Tibial nerve (tissue), 4 donors: ENCODE measurements at regions not wholly inside any gene's neighbourhood (a gene's known extent, or its start where the extent isn't known, plus 50 kb on each side); places are given as distances from the start of the nearest gene placed in this dataset.

Experiments used
- DNase-seq, 2 donors: peaks; one replicate each; pipeline ENCODE4 v3.0.0-alpha.2; 2019; ENCODE audit warnings: low spot score in 2 of 2
- H3K27ac ChIP-seq, 4 donors: fragments of 200-600 bp; sonication (generic) in 3 of 4; one replicate each; pipeline ENCODE4 v1.5.1; 2017 to 2019; ENCODE audit warnings: mild to moderate bottlenecking in 1 of 4
- H3K27me3 ChIP-seq, 2 donors: fragments of 200-600 bp; sonication (generic) in 1 of 2; one replicate each; pipeline versions ENCODE4 v1.5.1 to v1.6.0; 2017 to 2019
- H3K36me3 ChIP-seq, 3 donors: fragments of 200-600 bp; sonication (generic); one replicate each; pipeline ENCODE4 v1.5.1; 2018 to 2019
- H3K4me1 ChIP-seq, 4 donors: fragments of 200-600 bp; sonication (generic) in 3 of 4; one replicate each; pipeline ENCODE4 v1.5.1; 2017 to 2019
- H3K4me3 ChIP-seq, 4 donors: fragments of 200-600 bp; sonication (generic) in 3 of 4; one replicate each; pipeline ENCODE4 v1.5.1; 2017 to 2019; ENCODE audit warnings: mild to moderate bottlenecking in 1 of 4, moderate library complexity in 1 of 4
- H3K9me3 ChIP-seq, 4 donors: fragments of 200-600 bp; sonication (generic) in 3 of 4; one replicate each; pipeline ENCODE4 v1.5.1; 2017 to 2019
- EP300 ChIP-seq, 2 donors: sonication (generic); formaldehyde crosslinking; IDR thresholded peaks; one replicate each; pipeline ENCODE4 v1.6.1; 2017; ENCODE audit warnings: antibody characterized with exemption in 2 of 2, mild to moderate bottlenecking in 1 of 2
- POLR2A ChIP-seq, 2 donors: fragments of 450-650 bp; IDR thresholded peaks; one replicate each; pipeline ENCODE4 v1.6.1; 2017; ENCODE audit warnings: antibody characterized with exemption in 2 of 2, mild to moderate bottlenecking in 2 of 2, moderate library complexity in 2 of 2
- WGBS, 2 donors: methylation state at CpG; one replicate each; pipeline ENCODE4 v1.1.5; 2018; 5-methylcytosine and 5-hydroxymethylcytosine counted together
- TF ChIP-seq, protein P1 (sequence below), 5 experiments: fragments of 200-600 bp in 3 of 5; fragments of 450-650 bp in 2 of 5; sonication (generic) in 3 of 5; IDR thresholded peaks; one replicate each; pipeline ENCODE4 v1.5.1; 2016 to 2019; ENCODE audit warnings: antibody characterized with exemption in 5 of 5, mild to moderate bottlenecking in 3 of 5, moderate library complexity in 2 of 5

DNA sequence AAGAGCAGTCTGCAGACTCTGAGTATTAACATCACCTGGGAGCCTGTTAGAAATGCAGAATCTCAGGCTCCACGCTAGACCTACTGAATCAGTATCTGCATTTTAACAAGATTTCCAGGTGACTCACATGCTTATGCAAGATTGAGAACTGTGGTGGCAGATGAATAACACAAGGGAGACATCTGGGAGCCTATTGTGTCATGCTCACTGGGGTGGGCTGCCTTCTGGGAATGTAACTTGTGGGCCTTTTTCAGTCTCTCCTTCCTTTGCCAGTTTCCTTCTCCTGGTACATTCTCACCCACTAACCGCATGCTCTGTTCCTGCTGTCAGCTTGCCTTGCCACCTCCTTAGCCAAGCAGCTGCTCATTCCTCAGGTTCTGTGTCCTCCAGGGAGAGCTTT, 176.6 kb upstream of the C9orf72 start:
- Histone ChIP-seq H3K27me3 (no peaks in the 10 kb centered on the region), H3K27ac (no peak overlapping the region), H3K4me1 (no peaks in the 10 kb centered on the region), H3K36me3 (no peaks in the 10 kb centered on the region), H3K4me3 (no peak overlapping the region), H3K9me3 (no peaks in the 10 kb centered on the region)
- no peak for DNase-seq
- WGBS, 2 donors = 73 to 79% methylated on average over 2 of the region's 2 CpGs
- TF ChIP-seq EP300 (IDR thresholded peaks at IDR 0.05) (no peak), POLR2A (IDR thresholded peaks at IDR 0.05) (no peak)
- TF ChIP-seq, protein P1, sequence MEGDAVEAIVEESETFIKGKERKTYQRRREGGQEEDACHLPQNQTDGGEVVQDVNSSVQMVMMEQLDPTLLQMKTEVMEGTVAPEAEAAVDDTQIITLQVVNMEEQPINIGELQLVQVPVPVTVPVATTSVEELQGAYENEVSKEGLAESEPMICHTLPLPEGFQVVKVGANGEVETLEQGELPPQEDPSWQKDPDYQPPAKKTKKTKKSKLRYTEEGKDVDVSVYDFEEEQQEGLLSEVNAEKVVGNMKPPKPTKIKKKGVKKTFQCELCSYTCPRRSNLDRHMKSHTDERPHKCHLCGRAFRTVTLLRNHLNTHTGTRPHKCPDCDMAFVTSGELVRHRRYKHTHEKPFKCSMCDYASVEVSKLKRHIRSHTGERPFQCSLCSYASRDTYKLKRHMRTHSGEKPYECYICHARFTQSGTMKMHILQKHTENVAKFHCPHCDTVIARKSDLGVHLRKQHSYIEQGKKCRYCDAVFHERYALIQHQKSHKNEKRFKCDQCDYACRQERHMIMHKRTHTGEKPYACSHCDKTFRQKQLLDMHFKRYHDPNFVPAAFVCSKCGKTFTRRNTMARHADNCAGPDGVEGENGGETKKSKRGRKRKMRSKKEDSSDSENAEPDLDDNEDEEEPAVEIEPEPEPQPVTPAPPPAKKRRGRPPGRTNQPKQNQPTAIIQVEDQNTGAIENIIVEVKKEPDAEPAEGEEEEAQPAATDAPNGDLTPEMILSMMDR (IDR thresholded peaks at IDR 0.05) = no peak

DNA sequence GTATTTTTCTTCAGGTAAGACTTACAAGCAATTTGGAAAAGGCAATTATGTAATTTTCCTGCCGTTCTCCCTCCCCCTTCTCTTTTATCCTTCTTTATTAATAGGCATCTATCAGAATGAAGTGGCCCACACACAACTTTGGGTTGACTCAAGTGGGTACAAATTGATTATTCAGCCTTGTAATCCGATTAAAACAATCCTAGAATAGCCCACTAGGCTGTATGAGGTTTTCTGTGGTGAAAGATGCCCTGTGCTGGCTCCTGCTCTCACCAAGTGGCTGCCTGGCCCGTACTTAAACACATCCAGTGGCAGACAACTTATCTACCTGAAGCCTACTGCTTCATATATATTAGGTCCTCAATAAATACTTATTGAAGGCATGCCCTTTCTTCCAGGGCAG, 177.3 kb upstream of the C9orf72 start:
- Histone ChIP-seq H3K36me3 (no peaks in the 10 kb centered on the region), H3K4me1 (no peaks in the 10 kb centered on the region), H3K9me3 (no peaks in the 10 kb centered on the region), H3K27me3 (no peaks in the 10 kb centered on the region), H3K4me3 (no peak overlapping the region), H3K27ac (no peak overlapping the region)
- WGBS, 2 donors = 79 to 85% methylated on average over 3 of the region's 3 CpGs
- TF ChIP-seq POLR2A (IDR thresholded peaks at IDR 0.05) = no peak
- TF ChIP-seq, protein P1 (IDR thresholded peaks at IDR 0.05) = no peak
- DNase-seq = no peak

DNA sequence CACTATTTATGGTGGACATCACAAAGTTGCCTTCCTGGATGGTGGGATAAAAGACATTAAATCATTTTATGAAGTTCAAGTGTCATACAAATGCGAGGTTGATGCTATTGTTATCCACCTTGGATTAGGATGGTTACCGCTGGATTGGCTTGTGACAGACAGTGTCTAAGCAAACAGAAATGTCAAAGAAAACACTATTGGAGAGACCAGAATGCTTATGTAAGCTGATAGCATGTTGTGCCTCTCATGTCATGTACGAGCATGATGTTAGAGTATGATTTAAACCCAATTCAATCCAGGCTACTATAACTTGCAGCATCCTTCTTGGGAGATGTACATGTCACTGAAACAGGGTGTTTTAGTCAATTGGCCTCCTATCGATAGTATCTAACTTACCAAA, 178.8 kb upstream of the C9orf72 start:
- H3K4me1 ChIP-seq = no peaks in the 10 kb centered on the region
- no peak overlapping the region for H3K27ac ChIP-seq
- TF ChIP-seq EP300 (IDR thresholded peaks at IDR 0.05) = no peak
- no peak for TF ChIP-seq POLR2A (IDR thresholded peaks at IDR 0.05)
- TF ChIP-seq, protein P1 (IDR thresholded peaks at IDR 0.05) = no peak
- H3K9me3 ChIP-seq = no peaks in the 10 kb centered on the region
- WGBS, 2 donors = 94 to 95% methylated on average over 4 of the region's 4 CpGs
- no peaks in the 10 kb centered on the region for H3K27me3 ChIP-seq
- no peak overlapping the region for H3K4me3 ChIP-seq
- no peak for DNase-seq
- no peaks in the 10 kb centered on the region for H3K36me3 ChIP-seq

DNA sequence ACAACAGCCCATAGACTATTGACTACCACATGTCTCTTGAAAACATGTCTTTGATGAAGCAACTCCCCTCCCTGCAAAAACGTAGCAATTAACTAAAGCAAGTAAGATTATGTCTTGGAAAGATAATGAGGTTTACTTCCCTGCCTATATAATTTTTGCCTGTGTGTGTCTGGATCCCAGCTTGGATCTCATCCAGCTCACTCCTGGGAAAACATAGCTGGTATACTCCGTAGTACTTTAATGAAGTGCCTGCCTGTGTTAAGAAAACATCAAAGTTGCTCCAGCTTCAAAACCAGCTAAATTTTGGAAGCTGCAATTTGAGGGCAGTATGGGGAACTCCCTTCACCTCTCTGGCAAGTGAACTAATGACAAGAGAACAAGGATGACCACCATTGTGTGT, 182.6 kb upstream of the C9orf72 start:
- Histone ChIP-seq H3K9me3 (no peaks in the 10 kb centered on the region), H3K4me1 (no peaks in the 10 kb centered on the region), H3K4me3 (no peak overlapping the region), H3K36me3 (no peaks in the 10 kb centered on the region), H3K27me3 (no peaks in the 10 kb centered on the region), H3K27ac (no peak overlapping the region)
- no peak for DNase-seq
- WGBS, 2 donors = 49 to 54% methylated on average over 2 of the region's 2 CpGs
- no peak for TF ChIP-seq EP300 (IDR thresholded peaks at IDR 0.05)

DNA sequence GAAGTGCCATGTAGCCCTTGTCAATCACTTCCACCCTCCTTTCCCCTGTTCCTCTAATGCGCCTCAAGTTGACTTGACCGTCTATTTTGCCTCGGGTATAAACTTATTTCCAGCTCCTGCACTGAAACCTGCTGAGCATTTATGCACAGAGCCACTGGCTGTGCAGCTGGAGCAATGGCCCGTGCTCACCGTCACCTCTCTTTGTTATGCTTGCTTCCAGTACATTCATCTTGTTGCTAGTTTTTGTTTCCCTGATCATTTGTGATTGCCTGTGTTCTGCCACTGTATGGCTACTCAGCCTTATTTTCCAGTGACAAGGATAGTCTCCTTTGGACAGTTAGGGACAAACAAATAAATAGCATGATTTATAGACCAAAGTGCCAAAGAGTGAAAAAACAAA, 183.1 kb upstream of the C9orf72 start:
- WGBS, 2 donors = 87 to 91% methylated on average over 5 of the region's 5 CpGs
- Histone ChIP-seq H3K4me3 (no peak overlapping the region), H3K4me1 (no peaks in the 10 kb centered on the region), H3K27ac (no peak overlapping the region), H3K36me3 (no peaks in the 10 kb centered on the region), H3K27me3 (no peaks in the 10 kb centered on the region), H3K9me3 (no peaks in the 10 kb centered on the region)
- TF ChIP-seq POLR2A (IDR thresholded peaks at IDR 0.05) (no peak), EP300 (IDR thresholded peaks at IDR 0.05) (no peak)
- TF ChIP-seq, protein P1 (IDR thresholded peaks at IDR 0.05) = no peak
- no peak for DNase-seq

DNA sequence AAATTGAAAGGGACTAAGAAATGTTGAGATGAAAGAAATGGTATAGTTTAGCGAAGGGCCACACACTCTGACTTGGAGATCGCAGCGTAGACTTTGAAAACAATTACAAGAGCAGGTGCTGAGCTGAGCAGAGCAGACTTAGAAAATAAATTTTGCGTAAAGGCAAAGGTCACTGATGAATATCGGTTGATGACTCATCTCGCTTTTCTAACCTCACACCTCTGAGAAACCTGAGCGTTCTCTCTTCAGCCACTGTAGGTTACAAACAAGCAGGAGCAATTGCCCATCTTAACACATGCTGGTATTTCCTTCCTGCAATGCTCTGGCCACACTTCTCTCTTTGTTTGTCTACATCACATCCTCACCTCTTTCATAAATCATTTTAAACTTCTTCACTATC, 190.6 kb upstream of the C9orf72 start:
- Histone ChIP-seq H3K27ac (no peak overlapping the region), H3K4me1 (no peaks in the 10 kb centered on the region), H3K9me3 (no peaks in the 10 kb centered on the region), H3K36me3 (no peaks in the 10 kb centered on the region), H3K4me3 (no peak overlapping the region), H3K27me3 (no peaks in the 10 kb centered on the region)
- TF ChIP-seq EP300 (IDR thresholded peaks at IDR 0.05) (no peak), POLR2A (IDR thresholded peaks at IDR 0.05) (no peak)
- TF ChIP-seq, protein P1 (IDR thresholded peaks at IDR 0.05) = no peak
- DNase-seq = no peak
- 89% methylated on average over 7 of the region's 7 CpGs for WGBS, 2 donors
